ENCODE measurements at regions not wholly inside any gene's neighbourhood (a gene's known extent, or its start where the extent isn't known, plus 50 kb on each side); places are given as distances from the start of the nearest gene placed in this dataset.

- TF ChIP-seq EP300 (IDR thresholded peaks at IDR 0.05; ENCODE audit: borderline replicate concordance): no peak
- no peak for TF ChIP-seq YY1 (IDR thresholded peaks at IDR 0.05; ENCODE audit: low read depth)
- TF ChIP-seq RAD21 (IDR thresholded peaks at IDR 0.05; ENCODE audit: low read depth): no peak
Measured at GRCh38 chr6:145323646-145324045, 411.7 kb downstream of the EPM2A start.

GRCh38 chr6:145327586-145327985, 407.7 kb downstream of the EPM2A start:
- TF ChIP-seq RAD21 (IDR thresholded peaks at IDR 0.05; ENCODE audit: low read depth) (no peak), NFIC (IDR thresholded peaks at IDR 0.05) (no peak), CREB1 (IDR thresholded peaks at IDR 0.05; ENCODE audit: low read depth) (no peak), YY1 (IDR thresholded peaks at IDR 0.05; ENCODE audit: low read depth) (no peak), EGR1 (IDR thresholded peaks at IDR 0.05) (no peak)

- no peak for TF ChIP-seq USF1 (IDR thresholded peaks at IDR 0.05)
- no peak for TF ChIP-seq TAF1 (IDR thresholded peaks at IDR 0.05; ENCODE audit: low read depth)
- no peak for TF ChIP-seq NFIC (IDR thresholded peaks at IDR 0.05)
- no peak for TF ChIP-seq RAD21 (IDR thresholded peaks at IDR 0.05; ENCODE audit: low read depth)
- TF ChIP-seq REST (IDR thresholded peaks at IDR 0.05; ENCODE audit: low read depth): no peak
- TF ChIP-seq CREB1 (IDR thresholded peaks at IDR 0.05; ENCODE audit: low read depth): no peak
- no peak for TF ChIP-seq FOXM1 (IDR thresholded peaks at IDR 0.05; ENCODE audit: borderline replicate concordance, low read depth)
- TF ChIP-seq EP300 (IDR thresholded peaks at IDR 0.05; ENCODE audit: borderline replicate concordance): no peak
- TF ChIP-seq YY1 (IDR thresholded peaks at IDR 0.05; ENCODE audit: low read depth): no peak
- TF ChIP-seq CEBPB (IDR thresholded peaks at IDR 0.05): no peak
Measured at GRCh38 chr6:145329257-145329656, 406.1 kb downstream of the EPM2A start.

- TF ChIP-seq USF1 (IDR thresholded peaks at IDR 0.05) (no peak), REST (IDR thresholded peaks at IDR 0.05; ENCODE audit: low read depth) (no peak), CEBPB (IDR thresholded peaks at IDR 0.05) (no peak)
Measured at GRCh38 chr6:145331066-145331465, 404.3 kb downstream of the EPM2A start.

- no peak for TF ChIP-seq ZBTB7A (IDR thresholded peaks at IDR 0.05; ENCODE audit: low read depth)
- TF ChIP-seq MAX (IDR thresholded peaks at IDR 0.05): no peak
- no peak for TF ChIP-seq YY1 (IDR thresholded peaks at IDR 0.05; ENCODE audit: low read depth)
- no peak for TF ChIP-seq REST (IDR thresholded peaks at IDR 0.05; ENCODE audit: low read depth)
- no peak for TF ChIP-seq CREB1 (IDR thresholded peaks at IDR 0.05; ENCODE audit: low read depth)
- no peak for TF ChIP-seq CEBPB (IDR thresholded peaks at IDR 0.05)
- no peak for TF ChIP-seq EGR1 (IDR thresholded peaks at IDR 0.05)
- no peak for TF ChIP-seq FOXM1 (IDR thresholded peaks at IDR 0.05; ENCODE audit: borderline replicate concordance, low read depth)
- no peak for TF ChIP-seq NFIC (IDR thresholded peaks at IDR 0.05)
- no peak for TF ChIP-seq TEAD4 (IDR thresholded peaks at IDR 0.05)
- TF ChIP-seq EP300 (IDR thresholded peaks at IDR 0.05; ENCODE audit: borderline replicate concordance): no peak
- no peak for TF ChIP-seq RAD21 (IDR thresholded peaks at IDR 0.05; ENCODE audit: low read depth)
- TF ChIP-seq TAF1 (IDR thresholded peaks at IDR 0.05; ENCODE audit: low read depth): no peak
- TF ChIP-seq USF1 (IDR thresholded peaks at IDR 0.05): no peak
- TF ChIP-seq TCF12 (IDR thresholded peaks at IDR 0.05; ENCODE audit: low read depth): no peak
Measured at GRCh38 chr6:145332011-145332410, 403.3 kb downstream of the EPM2A start.
